GM12892 (cell line): ENCODE measurements at regions not wholly inside any gene's neighbourhood (a gene's known extent, or its start where the extent isn't known, plus 50 kb on each side); places are given as distances from the start of the nearest gene placed in this dataset.
"Not testable (repeated sequence)": the region's sequence is repeated elsewhere in the genome, so short reads cannot be mapped to it uniquely, and the experiment has no call there.

Experiments used
- POLR2A ChIP-seq: IDR thresholded peaks from 2 replicates; pipeline ENCODE4 v1.6.1; 2011; ENCODE audit warnings: low read depth, low read length, control low read depth
- POLR2AphosphoS5 ChIP-seq: IDR thresholded peaks from 2 replicates; pipeline ENCODE4 v1.6.1; 2011; ENCODE audit warnings: low read depth, low read length, control low read depth

- not testable (repeated sequence) for TF ChIP-seq POLR2A, POLR2AphosphoS5
These were observed 75.6 kb downstream of the MRPL39 start for GRCh38 chr21:25531538-25532250.
